Suprapubic skin (tissue), 4 donors: ENCODE measurements at regions not wholly inside any gene's neighbourhood (a gene's known extent, or its start where the extent isn't known, plus 50 kb on each side); places are given as distances from the start of the nearest gene placed in this dataset.

Experiments used
- DNase-seq, 2 donors: peaks; one replicate each; pipeline ENCODE4 v3.0.0-alpha.2; 2019; ENCODE audit warnings: low spot score in 2 of 2
- H3K27ac ChIP-seq: fragments of 200-600 bp; sonication (generic); one replicate; pipeline ENCODE4 v1.5.1; 2019
- H3K27me3 ChIP-seq: fragments of 200-600 bp; sonication (generic); one replicate; pipeline ENCODE4 v1.5.1; 2019
- H3K36me3 ChIP-seq: fragments of 200-600 bp; sonication (generic); one replicate; pipeline ENCODE4 v1.5.1; 2019
- H3K4me1 ChIP-seq: fragments of 200-600 bp; sonication (generic); one replicate; pipeline ENCODE4 v1.5.1; 2019
- H3K4me3 ChIP-seq: fragments of 200-600 bp; sonication (generic); one replicate; pipeline ENCODE4 v1.5.1; 2019; ENCODE audit warnings: mild to moderate bottlenecking
- H3K9me3 ChIP-seq: fragments of 200-600 bp; sonication (generic); one replicate; pipeline ENCODE4 v1.5.1; 2019
- CTCF ChIP-seq, 2 donors: fragments of 200-600 bp in 1 of 2; fragments of 450-650 bp in 1 of 2; sonication (generic) in 1 of 2; IDR thresholded peaks; one replicate each; pipeline ENCODE4 v1.5.1; 2016 to 2019; ENCODE audit warnings: antibody characterized with exemption in 2 of 2, mild to moderate bottlenecking in 1 of 2, moderate library complexity in 1 of 2
- EP300 ChIP-seq: sonication (generic); formaldehyde crosslinking; IDR thresholded peaks from one replicate; pipeline ENCODE4 v1.6.1; 2017; ENCODE audit warnings: antibody characterized with exemption
- POLR2A ChIP-seq, 2 donors: fragments of 450-650 bp; IDR thresholded peaks; one replicate each; pipeline ENCODE4 v1.6.1; 2017; ENCODE audit warnings: antibody characterized with exemption in 2 of 2, mild to moderate bottlenecking in 2 of 2, moderate library complexity in 2 of 2
- POLR2AphosphoS5 ChIP-seq, 3 donors: sonication (generic); formaldehyde crosslinking; IDR thresholded peaks; one replicate each; pipeline ENCODE4 v1.6.1; 2017; ENCODE audit warnings: antibody characterized with exemption in 3 of 3
- whole genome bisulfite sequencing: methylation state at CpG from one replicate; pipeline ENCODE4 v1.1.5; 2018; 5-methylcytosine and 5-hydroxymethylcytosine counted together

- Histone ChIP-seq H3K27ac (no peak overlapping the region), H3K27me3 (no peaks in the 10 kb centered on the region), H3K36me3 (no peaks in the 10 kb centered on the region), H3K4me1 (peaks cover 45% of the 10 kb centered on the region), H3K4me3 (no peak overlapping the region), H3K9me3 (no peaks in the 10 kb centered on the region)
- TF ChIP-seq CTCF (IDR thresholded peaks at IDR 0.05): no peak
- no peak for TF ChIP-seq POLR2AphosphoS5 (IDR thresholded peaks at IDR 0.05)
- no peak for TF ChIP-seq EP300
- TF ChIP-seq POLR2A (IDR thresholded peaks at IDR 0.05): no peak
- no peak for DNase-seq
- WGBS: 62% methylated on average over 1 of the region's 1 CpG
These were observed 62.2 kb downstream of the KCNRG start for GRCh38 chr13:50077431-50077830.

GRCh38 chr13:50078231-50078894 is 63.1 kb downstream of the KCNRG start:
- 63% methylated on average over 3 of the region's 3 CpGs for WGBS
- Histone ChIP-seq H3K4me3 (no peak overlapping the region), H3K9me3 (no peaks in the 10 kb centered on the region), H3K27ac (no peak overlapping the region), H3K36me3 (no peaks in the 10 kb centered on the region), H3K27me3 (no peaks in the 10 kb centered on the region), H3K4me1 (peaks cover 51% of the 10 kb centered on the region)
- no peak for DNase-seq
- TF ChIP-seq EP300 (no peak), POLR2AphosphoS5 (IDR thresholded peaks at IDR 0.05) (no peak), POLR2A (IDR thresholded peaks at IDR 0.05) (no peak), CTCF (IDR thresholded peaks at IDR 0.05) (no peak)

- WGBS: 49% methylated on average over 10 of the region's 10 CpGs
- Histone ChIP-seq H3K4me3 (peak overlapping the region; percentile 79), H3K4me1 (peaks cover 49% of the 10 kb centered on the region), H3K9me3 (no peaks in the 10 kb centered on the region), H3K27me3 (no peaks in the 10 kb centered on the region), H3K36me3 (no peaks in the 10 kb centered on the region), H3K27ac (no peak overlapping the region)
- DNase-seq: no peak
- TF ChIP-seq POLR2AphosphoS5 (IDR thresholded peaks at IDR 0.05) (no peak), CTCF (IDR thresholded peaks at IDR 0.05) (no peak), EP300 (no peak), POLR2A (IDR thresholded peaks at IDR 0.05) (no peak)
These were observed 63.8 kb downstream of the KCNRG start for GRCh38 chr13:50078895-50079654.

- Histone ChIP-seq H3K9me3 (no peaks in the 10 kb centered on the region), H3K4me3 (peak overlapping the region; percentile 79), H3K36me3 (no peaks in the 10 kb centered on the region), H3K4me1 (peaks cover 48% of the 10 kb centered on the region), H3K27ac (peak overlapping the region; percentile 83), H3K27me3 (no peaks in the 10 kb centered on the region)
- 23% methylated on average over 12 of the region's 12 CpGs for WGBS
- TF ChIP-seq POLR2AphosphoS5 (IDR thresholded peaks at IDR 0.05) (no peak), POLR2A (IDR thresholded peaks at IDR 0.05) (no peak), EP300 (no peak), CTCF (IDR thresholded peaks at IDR 0.05) (no peak)
- DNase-seq: no peak
These were observed 64.5 kb downstream of the KCNRG start for GRCh38 chr13:50079655-50080202.
